Uterus (tissue), 2 donors: ENCODE measurements at regions not wholly inside any gene's neighbourhood (a gene's known extent, or its start where the extent isn't known, plus 50 kb on each side); places are given as distances from the start of the nearest gene placed in this dataset.

Experiments
- CTCF ChIP-seq, 4 experiments: fragments of 200-600 bp in 2 of 4; fragments of 450-650 bp in 2 of 4; sonication (generic) in 2 of 4; IDR thresholded peaks; one replicate each; pipeline ENCODE4 v1.5.1; 2016 to 2019; ENCODE audit warnings: antibody characterized with exemption in 4 of 4, mild to moderate bottlenecking in 2 of 4, moderate library complexity in 1 of 4
- POLR2A ChIP-seq, 2 donors: fragments of 450-650 bp; IDR thresholded peaks; one replicate each; pipeline ENCODE4 v1.6.1; 2016; ENCODE audit warnings: antibody characterized with exemption in 2 of 2, mild to moderate bottlenecking in 1 of 2, moderate library complexity in 1 of 2

- TF ChIP-seq POLR2A (IDR thresholded peaks at IDR 0.05) (no peak), CTCF (IDR thresholded peaks at IDR 0.05) (no peak)
These were observed 473.0 kb downstream of the CCDC85A start for GRCh38 chr2:56656826-56657225.
